Body of pancreas (tissue), 4 donors: ENCODE measurements at regions not wholly inside any gene's neighbourhood (a gene's known extent, or its start where the extent isn't known, plus 50 kb on each side); places are given as distances from the start of the nearest gene placed in this dataset.

Source experiments
- ATAC-seq: fragments of 150-250 bp; one replicate; pipeline ENCODE4 v1.9.1; 2016
- DNase-seq, 4 donors: peaks; one replicate each; pipeline ENCODE4 v3.0.0-alpha.2; 2019
- H3K27ac ChIP-seq, 4 donors: fragments of 200-600 bp; sonication (generic); 1 replicate in 3 of 4; 2 replicates in 1 of 4; pipeline versions ENCODE4 v1.5.1 to v1.6.1; 2016 to 2019; ENCODE audit warnings: mild to moderate bottlenecking in 1 of 4, mixed read lengths in 1 of 4, moderate library complexity in 1 of 4
- H3K27me3 ChIP-seq, 2 donors: fragments of 200-600 bp; sonication (generic); one replicate each; pipeline ENCODE4 v1.6.0; 2016; ENCODE audit warnings: mild to moderate bottlenecking in 1 of 2
- H3K36me3 ChIP-seq, 2 donors: fragments of 200-600 bp; sonication (generic); replicated peaks in 1 of 2; 2 replicates each; pipeline ENCODE4 v1.5.1; 2016; ENCODE audit warnings: low read depth in 2 of 2; ENCODE audit not compliant: insufficient read depth in 1 of 2
- H3K4me1 ChIP-seq: fragments of 200-600 bp; sonication (generic); one replicate; pipeline ENCODE4 v1.6.0; 2016
- H3K4me3 ChIP-seq, 2 donors: fragments of 200-600 bp; sonication (generic); 1 replicate in 1 of 2; 2 replicates in 1 of 2; pipeline ENCODE4 v1.5.1; 2016 to 2019
- H3K9me3 ChIP-seq, 3 donors: fragments of 200-600 bp; sonication (generic); 1 replicate in 2 of 3; 2 replicates in 1 of 3; pipeline ENCODE4 v1.5.1; 2016
- POLR2A ChIP-seq, 3 donors: fragments of 450-650 bp; IDR thresholded peaks; one replicate each; pipeline ENCODE4 v1.6.1; 2016; ENCODE audit warnings: antibody characterized with exemption in 3 of 3, mild to moderate bottlenecking in 2 of 3
- WGBS, 2 donors: methylation state at CpG; one replicate each; pipeline ENCODE4 v1.1.5; 2017; 5-methylcytosine and 5-hydroxymethylcytosine counted together
- intact Hi-C: fragments of 100-400 bp; cut with DNase I; formaldehyde crosslinking; loops from one replicate; pipeline ENCODE4 v1.15.1; 2023
- TF ChIP-seq, protein P1 (sequence below), 7 experiments: fragments of 450-650 bp in 4 of 7; fragments of 200-600 bp in 3 of 7; sonication (generic) in 3 of 7; IDR thresholded peaks; one replicate each; pipeline ENCODE4 v1.5.1; 2016 to 2019; ENCODE audit warnings: antibody characterized with exemption in 7 of 7

DNA sequence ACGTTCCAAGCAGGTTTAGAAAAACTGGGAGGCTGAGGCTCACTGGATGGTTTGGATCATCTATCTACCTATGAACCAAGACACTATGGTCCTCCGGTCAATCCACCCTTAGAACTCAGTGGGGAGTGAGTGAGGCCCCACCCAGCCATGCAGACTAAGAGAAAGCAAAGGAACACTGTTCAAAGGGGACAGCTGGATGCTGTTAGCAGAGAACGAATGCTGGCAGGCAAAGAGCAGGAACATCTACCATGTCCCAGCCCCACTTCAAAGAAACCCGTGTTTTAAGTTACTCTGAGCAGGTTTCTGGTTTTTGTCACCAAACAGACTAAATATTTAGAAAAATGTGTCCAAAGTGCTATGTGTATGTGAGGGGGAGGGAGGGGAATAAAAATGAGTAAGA, 183.4 kb upstream of the XYLT1 start:
- DNase-seq = no peak
- intact Hi-C loops = no loop called here
- Histone ChIP-seq H3K9me3 (no peaks in the 10 kb centered on the region), H3K36me3 (no peaks in the 10 kb centered on the region), H3K4me3 (no peak overlapping the region), H3K4me1 (no peaks in the 10 kb centered on the region), H3K27ac (no peak overlapping the region), H3K27me3 (peaks cover 0 to 6% of the 10 kb centered on the region in 2 donors)
- ATAC-seq = no peak
- TF ChIP-seq POLR2A (IDR thresholded peaks at IDR 0.05) = no peak
- TF ChIP-seq, protein P1, sequence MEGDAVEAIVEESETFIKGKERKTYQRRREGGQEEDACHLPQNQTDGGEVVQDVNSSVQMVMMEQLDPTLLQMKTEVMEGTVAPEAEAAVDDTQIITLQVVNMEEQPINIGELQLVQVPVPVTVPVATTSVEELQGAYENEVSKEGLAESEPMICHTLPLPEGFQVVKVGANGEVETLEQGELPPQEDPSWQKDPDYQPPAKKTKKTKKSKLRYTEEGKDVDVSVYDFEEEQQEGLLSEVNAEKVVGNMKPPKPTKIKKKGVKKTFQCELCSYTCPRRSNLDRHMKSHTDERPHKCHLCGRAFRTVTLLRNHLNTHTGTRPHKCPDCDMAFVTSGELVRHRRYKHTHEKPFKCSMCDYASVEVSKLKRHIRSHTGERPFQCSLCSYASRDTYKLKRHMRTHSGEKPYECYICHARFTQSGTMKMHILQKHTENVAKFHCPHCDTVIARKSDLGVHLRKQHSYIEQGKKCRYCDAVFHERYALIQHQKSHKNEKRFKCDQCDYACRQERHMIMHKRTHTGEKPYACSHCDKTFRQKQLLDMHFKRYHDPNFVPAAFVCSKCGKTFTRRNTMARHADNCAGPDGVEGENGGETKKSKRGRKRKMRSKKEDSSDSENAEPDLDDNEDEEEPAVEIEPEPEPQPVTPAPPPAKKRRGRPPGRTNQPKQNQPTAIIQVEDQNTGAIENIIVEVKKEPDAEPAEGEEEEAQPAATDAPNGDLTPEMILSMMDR (IDR thresholded peaks at IDR 0.05) = no peak
- 45 to 54% methylated on average over 4 of the region's 4 CpGs for WGBS, 2 donors

DNA sequence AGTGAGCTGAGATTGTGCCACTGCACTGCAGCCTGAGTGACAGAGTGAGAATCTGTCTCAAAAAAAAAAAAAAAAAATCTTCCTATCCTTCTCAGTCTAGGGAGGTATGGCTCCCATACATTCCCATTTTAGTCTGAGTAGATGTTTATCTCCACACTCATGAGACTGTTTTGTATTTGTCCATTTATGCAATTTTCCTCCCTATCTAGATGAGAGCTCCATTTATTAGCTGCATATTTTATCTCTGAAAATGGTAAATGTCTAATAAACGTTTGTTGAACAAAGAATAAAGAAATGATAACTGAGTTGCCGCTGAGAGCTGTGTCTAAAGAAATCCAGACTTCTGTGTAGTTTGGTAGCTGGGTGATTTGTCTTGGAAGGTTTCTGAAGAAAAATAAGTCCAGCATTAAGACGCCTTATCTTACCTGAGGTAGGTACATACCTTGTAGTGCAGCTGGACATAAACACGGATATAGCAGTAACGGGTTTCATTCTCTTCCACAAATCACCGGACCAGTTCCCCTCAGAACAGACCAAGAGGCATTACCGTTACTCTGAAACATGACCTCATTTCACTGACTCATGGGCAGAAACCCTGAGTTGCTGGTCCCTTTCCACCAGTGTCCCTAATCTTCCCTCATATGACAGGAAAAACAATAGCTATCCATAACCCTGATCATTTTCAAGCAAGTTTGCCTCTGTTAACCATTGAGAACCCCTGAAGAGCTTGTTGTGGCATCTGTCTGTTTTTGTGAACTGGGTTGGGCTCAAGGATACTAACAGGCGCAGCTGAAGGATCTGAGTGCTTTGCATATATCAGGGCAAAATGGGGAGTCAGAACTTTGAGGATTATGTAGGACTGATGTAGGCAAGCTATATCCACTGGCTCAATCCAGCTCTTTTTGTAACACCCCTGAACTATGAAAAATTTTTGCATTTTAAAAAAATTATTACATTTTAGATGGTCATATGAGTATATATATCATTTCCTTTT, 177.4 kb upstream of the XYLT1 start:
- ATAC-seq = no peak
- Histone ChIP-seq H3K36me3 (no peaks in the 10 kb centered on the region), H3K9me3 (no peaks in the 10 kb centered on the region), H3K27ac (no peak overlapping the region), H3K27me3 (peaks cover 0 to 6% of the 10 kb centered on the region in 2 donors), H3K4me3 (no peak overlapping the region), H3K4me1 (no peaks in the 10 kb centered on the region)
- TF ChIP-seq, protein P1 (IDR thresholded peaks at IDR 0.05) = no peak
- TF ChIP-seq POLR2A (IDR thresholded peaks at IDR 0.05) = no peak
- DNase-seq = no peak
- intact Hi-C loops = no loop called here
- 42 to 50% methylated on average over 8 of the region's 8 CpGs for WGBS, 2 donors

DNA sequence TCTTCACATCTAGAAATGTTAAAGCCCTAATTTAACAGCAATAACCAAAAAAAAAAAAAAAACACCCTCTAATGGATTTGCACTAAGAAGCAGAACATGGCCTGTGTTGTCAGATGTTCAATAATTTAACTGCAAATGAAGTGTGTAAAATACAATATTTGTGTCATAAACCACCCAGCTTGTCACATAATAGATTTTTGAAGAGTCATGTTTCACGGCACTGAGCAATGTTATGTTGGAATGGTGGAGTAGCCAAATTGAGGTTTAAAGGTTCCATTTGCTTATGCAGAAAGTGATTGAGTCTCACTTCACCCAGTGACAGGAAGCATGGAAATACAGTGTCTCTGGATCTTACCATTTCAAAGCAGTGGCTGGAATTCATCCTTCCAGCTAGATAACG, 173.2 kb upstream of the XYLT1 start:
- Histone ChIP-seq H3K36me3 (no peaks in the 10 kb centered on the region), H3K9me3 (no peaks in the 10 kb centered on the region), H3K27ac (no peak overlapping the region), H3K4me3 (no peak overlapping the region), H3K27me3 (no peaks in the 10 kb centered on the region), H3K4me1 (no peaks in the 10 kb centered on the region)
- 44 to 47% methylated on average over 2 of the region's 2 CpGs for WGBS, 2 donors
- ATAC-seq = no peak
- TF ChIP-seq POLR2A (IDR thresholded peaks at IDR 0.05) = no peak
- TF ChIP-seq, protein P1 (IDR thresholded peaks at IDR 0.05) = no peak
- intact Hi-C loops = no loop called here
- DNase-seq = no peak

DNA sequence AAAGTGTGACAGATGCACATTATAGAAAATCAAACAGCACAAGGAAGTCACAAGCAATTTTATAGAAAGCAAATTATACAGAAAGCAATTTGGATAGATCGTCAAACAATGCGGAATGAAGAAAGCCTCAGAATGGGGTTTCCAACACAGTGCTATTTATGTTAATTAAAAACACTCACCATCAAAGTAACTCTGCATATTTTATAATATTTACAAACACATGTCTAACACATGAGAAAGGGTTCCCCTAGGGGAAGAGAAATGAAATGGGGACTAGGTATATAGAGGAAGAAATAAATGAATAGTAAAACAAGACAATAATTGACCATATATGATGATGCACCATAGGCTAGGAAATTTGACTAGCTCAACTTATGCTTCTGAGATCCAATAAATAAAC, 171.2 kb upstream of the XYLT1 start:
- ATAC-seq = no peak
- TF ChIP-seq POLR2A (IDR thresholded peaks at IDR 0.05) = no peak
- TF ChIP-seq, protein P1 (IDR thresholded peaks at IDR 0.05) = no peak
- intact Hi-C loops = no loop called here
- no peak for DNase-seq
- no peaks in the 10 kb centered on the region for H3K4me1 ChIP-seq
- 86 to 90% methylated on average over 2 of the region's 2 CpGs for WGBS, 2 donors
- H3K27ac ChIP-seq = no peak overlapping the region
- H3K4me3 ChIP-seq = no peak overlapping the region
- no peaks in the 10 kb centered on the region for H3K9me3 ChIP-seq
- no peaks in the 10 kb centered on the region for H3K36me3 ChIP-seq
- no peaks in the 10 kb centered on the region for H3K27me3 ChIP-seq
